HG02973 (cell line): ENCODE measurements at regions not wholly inside any gene's neighbourhood (a gene's known extent, or its start where the extent isn't known, plus 50 kb on each side); places are given as distances from the start of the nearest gene placed in this dataset.

Source experiments
- ATAC-seq: cut with Tn5 transposase; IDR thresholded peaks from one replicate; pipeline ENCODE4 v1.9.1; 2021; ENCODE audit warnings: moderate library complexity; ENCODE audit not compliant: unreplicated experiment

- ATAC-seq, result no peak
Measured at GRCh38 chr3:81291586-81291985, 469.9 kb downstream of the GBE1 start.

- no peak for ATAC-seq
Measured at GRCh38 chr3:81289676-81290075, 471.8 kb downstream of the GBE1 start.

- no peak for ATAC-seq
Measured at GRCh38 chr3:81279481-81280379, 481.7 kb downstream of the GBE1 start.

- ATAC-seq, result no peak
Measured at GRCh38 chr3:81277853-81278252, 483.6 kb downstream of the GBE1 start.

- no peak for ATAC-seq
Measured at GRCh38 chr3:81274671-81275070, 486.8 kb downstream of the GBE1 start.

- ATAC-seq, result peak; percentile 99
Measured at GRCh38 chr3:81270603-81271379, 490.7 kb downstream of the GBE1 start.

- no peak for ATAC-seq
Measured at GRCh38 chr3:81268526-81268925, 492.9 kb downstream of the GBE1 start.

- no peak for ATAC-seq
Measured at GRCh38 chr3:81261996-81262395, 499.4 kb downstream of the GBE1 start.

- no peak for ATAC-seq
Measured at GRCh38 chr3:81255463-81255862, 506.0 kb downstream of the GBE1 start.

- ATAC-seq, result no peak
Measured at GRCh38 chr3:81251096-81251495, 510.3 kb downstream of the GBE1 start.

- ATAC-seq, result peak; percentile 93
Measured at GRCh38 chr3:81249540-81250029, 511.9 kb downstream of the GBE1 start.

GRCh38 chr3:81245501-81245900 lies 515.9 kb downstream of the GBE1 start:
- ATAC-seq, result no peak

GRCh38 chr3:81245043-81245442 lies 516.4 kb downstream of the GBE1 start:
- no peak for ATAC-seq

GRCh38 chr3:81244231-81244630 lies 517.2 kb downstream of the GBE1 start:
- no peak for ATAC-seq

GRCh38 chr3:81242871-81243270 lies 518.6 kb downstream of the GBE1 start:
- ATAC-seq, result peak; percentile 54

GRCh38 chr3:81237181-81237580 lies 524.3 kb downstream of the GBE1 start:
- no peak for ATAC-seq

GRCh38 chr3:81218023-81218422 lies 543.4 kb downstream of the GBE1 start:
- ATAC-seq, result no peak

GRCh38 chr3:81217101-81217500 lies 544.3 kb downstream of the GBE1 start:
- no peak for ATAC-seq

GRCh38 chr3:81216192-81216591 lies 545.3 kb downstream of the GBE1 start:
- no peak for ATAC-seq

- no peak for ATAC-seq
Measured at GRCh38 chr3:81214631-81215030, 546.8 kb downstream of the GBE1 start.

GRCh38 chr3:81199587-81199986 lies 561.9 kb downstream of the GBE1 start:
- no peak for ATAC-seq

GRCh38 chr3:81198756-81199155 lies 562.7 kb downstream of the GBE1 start:
- no peak for ATAC-seq
